ENCODE measurements at regions not wholly inside any gene's neighbourhood (a gene's known extent, or its start where the extent isn't known, plus 50 kb on each side); places are given as distances from the start of the nearest gene placed in this dataset.

GRCh38 chr4:71130827-71131603 is 137.6 kb downstream of the DCK start:
- no peak for TF ChIP-seq YY1 (IDR thresholded peaks at IDR 0.05; ENCODE audit: low read depth)
- TF ChIP-seq FOXM1 (IDR thresholded peaks at IDR 0.05; ENCODE audit: borderline replicate concordance, low read depth) = no peak
- TF ChIP-seq REST (IDR thresholded peaks at IDR 0.05; ENCODE audit: low read depth) = no peak
- no peak for TF ChIP-seq EP300 (IDR thresholded peaks at IDR 0.05; ENCODE audit: borderline replicate concordance)
- TF ChIP-seq, protein P1, sequence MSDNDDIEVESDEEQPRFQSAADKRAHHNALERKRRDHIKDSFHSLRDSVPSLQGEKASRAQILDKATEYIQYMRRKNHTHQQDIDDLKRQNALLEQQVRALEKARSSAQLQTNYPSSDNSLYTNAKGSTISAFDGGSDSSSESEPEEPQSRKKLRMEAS (IDR thresholded peaks at IDR 0.05) = no peak
- no peak for TF ChIP-seq TAF1 (IDR thresholded peaks at IDR 0.05; ENCODE audit: low read depth)
- no peak for TF ChIP-seq EGR1 (IDR thresholded peaks at IDR 0.05)
- no peak for TF ChIP-seq CEBPB (IDR thresholded peaks at IDR 0.05)
- TF ChIP-seq NFIC (IDR thresholded peaks at IDR 0.05) = no peak
- no peak for TF ChIP-seq USF1 (IDR thresholded peaks at IDR 0.05)
- TF ChIP-seq RAD21 (IDR thresholded peaks at IDR 0.05; ENCODE audit: low read depth) = no peak
- TF ChIP-seq CREB1 (IDR thresholded peaks at IDR 0.05; ENCODE audit: low read depth) = no peak
- no peak for TF ChIP-seq TEAD4 (IDR thresholded peaks at IDR 0.05)
